GM23338 (cell line): ENCODE measurements at regions not wholly inside any gene's neighbourhood (a gene's known extent, or its start where the extent isn't known, plus 50 kb on each side); places are given as distances from the start of the nearest gene placed in this dataset.

ENCODE experiments used
- ATAC-seq: fragments of 200-7000 bp; cut with Tn5 transposase; 3 replicates; pipeline ENCODE4 v1.9.1; 2020
- DNase-seq: peaks from one replicate; pipeline ENCODE4 v3.0.0-alpha.2; 2015; ENCODE audit warnings: low spot score
- H2AFZ ChIP-seq: fragments of 200-600 bp; sonication (generic); 2 replicates; pipeline ENCODE4 v1.8.0; 2016; ENCODE audit warnings: antibody characterized with exemption, mild to moderate bottlenecking, moderate library complexity
- H3F3A ChIP-seq: fragments of 200-600 bp; sonication (generic); replicated peaks from 2 replicates; pipeline ENCODE4 v1.8.0; 2017; ENCODE audit warnings: antibody characterized with exemption, mixed run types, low read depth
- H3K27ac ChIP-seq: fragments of 200-600 bp; sonication (generic); 2 replicates; pipeline ENCODE4 v1.6.1; 2016; ENCODE audit warnings: low read depth
- H3K27me3 ChIP-seq: fragments of 200-600 bp; sonication (generic); 2 replicates; pipeline ENCODE4 v1.8.0; 2016; ENCODE audit warnings: mild to moderate bottlenecking, mixed run types, moderate library complexity; ENCODE audit not compliant: insufficient read depth
- H3K36me3 ChIP-seq: fragments of 200-600 bp; sonication (generic); 2 replicates; pipeline ENCODE4 v1.8.0; 2016; ENCODE audit warnings: mild to moderate bottlenecking; ENCODE audit not compliant: insufficient read depth
- H3K4me1 ChIP-seq: fragments of 200-600 bp; sonication (generic); 2 replicates; pipeline ENCODE4 v1.8.0; 2016; ENCODE audit warnings: mild to moderate bottlenecking, moderate library complexity; ENCODE audit not compliant: insufficient read depth
- H3K4me2 ChIP-seq: fragments of 200-600 bp; sonication (generic); 2 replicates; pipeline ENCODE4 v1.7.1; 2017; ENCODE audit warnings: mixed run types
- H3K4me3 ChIP-seq: fragments of 200-600 bp; sonication (generic); 2 replicates; pipeline ENCODE4 v1.6.1; 2016; ENCODE audit warnings: mixed run types
- H3K79me2 ChIP-seq: fragments of 200-600 bp; sonication (generic); replicated peaks from 2 replicates; pipeline ENCODE4 v1.8.0; 2017; ENCODE audit warnings: mild to moderate bottlenecking; ENCODE audit not compliant: insufficient read depth
- H3K9me2 ChIP-seq: fragments of 200-600 bp; sonication (generic); 2 replicates; pipeline ENCODE4 v1.8.0; 2017; ENCODE audit not compliant: insufficient read depth
- H4K20me1 ChIP-seq: fragments of 200-600 bp; sonication (generic); replicated peaks from 2 replicates; pipeline ENCODE4 v1.8.0; 2017; ENCODE audit warnings: mild to moderate bottlenecking; ENCODE audit not compliant: insufficient read depth
- H3K27ac Mint-ChIP-seq: 2 replicates; pipeline ENCODE4 v1.8.0; 2020; ENCODE audit warnings: inconsistent platforms, mild to moderate bottlenecking, moderate library complexity, mixed read lengths
- H3K27me3 Mint-ChIP-seq: 3 replicates; pipeline ENCODE4 v1.8.0; 2022; ENCODE audit warnings: low read depth, mild to moderate bottlenecking, moderate library complexity, mixed read lengths, inconsistent platforms; ENCODE audit not compliant: insufficient read depth, poor library complexity
- H3K36me3 Mint-ChIP-seq: 3 replicates; pipeline ENCODE4 v1.8.0; 2021; ENCODE audit warnings: low read depth, mild to moderate bottlenecking, inconsistent platforms, moderate library complexity, mixed read lengths
- H3K4me1 Mint-ChIP-seq: 3 replicates; pipeline ENCODE4 v1.8.0; 2020; ENCODE audit warnings: mild to moderate bottlenecking, inconsistent platforms, mixed read lengths
- H3K4me3 Mint-ChIP-seq: 3 replicates; pipeline ENCODE4 v1.8.0; 2021; ENCODE audit warnings: moderate library complexity, mild to moderate bottlenecking, inconsistent platforms, mixed read lengths
- H3K9me3 Mint-ChIP-seq: 3 replicates; pipeline ENCODE4 v1.8.0; 2020; ENCODE audit warnings: moderate library complexity, mild to moderate bottlenecking, inconsistent platforms, mixed read lengths
- CREB1 ChIP-seq: fragments of 250-450 bp; sonication (Bioruptor Pico); IDR thresholded peaks from 2 replicates; pipeline ENCODE4 v1.5.0; 2020; ENCODE audit warnings: low read depth, mild to moderate bottlenecking, moderate library complexity
- CTCF ChIP-seq, 2 experiments: fragments of 200-600 bp in 1 of 2; sonication (generic) in 1 of 2; conservative IDR thresholded peaks; 2 replicates each; pipeline versions ENCODE4 v1.5.1 to v1.6.1; 2016 to 2017; ENCODE audit warnings: antibody characterized with exemption in 2 of 2, low read depth in 2 of 2, mild to moderate bottlenecking in 2 of 2, moderate library complexity in 1 of 2
- ETS1 ChIP-seq: IDR thresholded peaks from 2 replicates; pipeline ENCODE4 v1.6.1; 2016; ENCODE audit warnings: antibody characterized with exemption
- EZH2 ChIP-seq: fragments of 200-600 bp; sonication (generic); IDR thresholded peaks from one replicate; pipeline ENCODE4 v1.8.0; 2017; ENCODE audit warnings: antibody characterized with exemption, mild to moderate bottlenecking, low read depth; ENCODE audit not compliant: unreplicated experiment
- EZH2phosphoT487 ChIP-seq: fragments of 200-600 bp; sonication (generic); IDR thresholded peaks from one replicate; pipeline ENCODE4 v1.8.1; 2018; ENCODE audit warnings: antibody characterized with exemption; ENCODE audit not compliant: unreplicated experiment
- JUNB ChIP-seq: IDR thresholded peaks from one replicate; pipeline ENCODE4 v1.6.1; 2016; ENCODE audit warnings: antibody characterized with exemption; ENCODE audit not compliant: unreplicated experiment
- REST ChIP-seq: IDR thresholded peaks from one replicate; pipeline ENCODE4 v1.6.1; 2018; ENCODE audit warnings: antibody characterized with exemption; ENCODE audit not compliant: unreplicated experiment
- STAT1 ChIP-seq: IDR thresholded peaks from one replicate; pipeline ENCODE4 v1.6.1; 2016; ENCODE audit warnings: antibody characterized with exemption; ENCODE audit not compliant: unreplicated experiment
- ZNF114 ChIP-seq: fragments of 250-450 bp; sonication (Bioruptor Pico); IDR thresholded peaks from 2 replicates; pipeline ENCODE4 v1.5.0; 2020; ENCODE audit warnings: mild to moderate bottlenecking, moderate library complexity
- ZNF331 ChIP-seq: fragments of 250-450 bp; sonication (Bioruptor Pico); IDR thresholded peaks from 2 replicates; pipeline ENCODE4 v1.5.0; 2020; ENCODE audit warnings: low read depth, mild to moderate bottlenecking, moderate library complexity
- ZNF462 ChIP-seq: fragments of 250-450 bp; sonication (Bioruptor Pico); IDR thresholded peaks from 2 replicates; pipeline ENCODE4 v1.5.0; 2020; ENCODE audit warnings: mild to moderate bottlenecking, moderate library complexity

GRCh38 chr7:106163257-106163656, 51.1 kb upstream of the SYPL1 start:
- Histone ChIP-seq H3K27me3 (no peaks in the 10 kb centered on the region), H3K27ac (no peak overlapping the region), H2AFZ (no peak overlapping the region), H4K20me1 (no peaks in the 10 kb centered on the region), H3K4me1 (no peaks in the 10 kb centered on the region), H3K79me2 (no peaks in the 10 kb centered on the region), H3F3A (no peaks in the 10 kb centered on the region), H3K9me2 (no peaks in the 10 kb centered on the region), H3K4me2 (no peak overlapping the region), H3K36me3 (no peaks in the 10 kb centered on the region), H3K4me3 (no peak overlapping the region)
- Mint-ChIP-seq H3K4me3 (no peak overlapping the region), H3K9me3 (peaks cover 11% of the 10 kb centered on the region), H3K4me1 (peaks cover 9% of the 10 kb centered on the region; the same call in 2 of the 3 replicates), H3K36me3 (peaks cover 5% of the 10 kb centered on the region; the same call in 1 of the 3 replicates), H3K27ac (no peak overlapping the region), H3K27me3 (no peaks in the 10 kb centered on the region)
- TF ChIP-seq REST (no peak), CTCF (conservative IDR thresholded peaks at IDR 0.05; ENCODE audit: low read depth in 2 of 2) (no peak), ZNF114 (CRISPR knock-in tag) (no peak), ZNF462 (CRISPR knock-in tag) (no peak), ETS1 (no peak), EZH2phosphoT487 (no peak), ZNF331 (CRISPR knock-in tag) (no peak), CREB1 (CRISPR knock-in tag) (no peak), EZH2 (no peak), JUNB (no peak), STAT1 (no peak)
- DNase-seq (no peak), ATAC-seq (no peak)
